NCI-H187 treated with DMSO at 0.1 percent for 48 hours (cell line): ENCODE measurements at regions not wholly inside any gene's neighbourhood (a gene's known extent, or its start where the extent isn't known, plus 50 kb on each side); places are given as distances from the start of the nearest gene placed in this dataset.

Source experiments
- DNase-seq: peaks from one replicate; lab custom pipeline; 2025; lab: John Stamatoyannopoulos, UW

DNA sequence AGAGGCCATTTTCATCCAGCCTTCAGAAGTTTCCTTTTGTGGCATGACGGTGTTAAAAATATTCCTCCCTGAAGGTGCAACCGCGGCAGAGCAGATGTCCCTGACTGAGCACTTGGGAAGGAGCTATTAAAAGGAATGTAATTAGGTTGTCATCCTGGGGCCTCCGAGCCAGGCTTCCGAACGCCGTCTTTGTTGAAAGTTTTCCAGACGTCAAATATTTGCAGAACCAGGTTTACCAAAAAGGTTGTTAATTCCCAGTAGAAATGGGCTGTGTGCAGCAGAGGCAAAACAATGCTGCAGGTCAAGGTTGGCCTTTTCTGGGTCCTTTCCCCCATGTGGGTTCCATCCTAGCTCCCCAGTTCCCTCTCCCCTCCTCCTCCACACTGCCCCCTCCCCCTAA lies 88.8 kb upstream of the CALM2 start:
- no peak for DNase-seq

DNA sequence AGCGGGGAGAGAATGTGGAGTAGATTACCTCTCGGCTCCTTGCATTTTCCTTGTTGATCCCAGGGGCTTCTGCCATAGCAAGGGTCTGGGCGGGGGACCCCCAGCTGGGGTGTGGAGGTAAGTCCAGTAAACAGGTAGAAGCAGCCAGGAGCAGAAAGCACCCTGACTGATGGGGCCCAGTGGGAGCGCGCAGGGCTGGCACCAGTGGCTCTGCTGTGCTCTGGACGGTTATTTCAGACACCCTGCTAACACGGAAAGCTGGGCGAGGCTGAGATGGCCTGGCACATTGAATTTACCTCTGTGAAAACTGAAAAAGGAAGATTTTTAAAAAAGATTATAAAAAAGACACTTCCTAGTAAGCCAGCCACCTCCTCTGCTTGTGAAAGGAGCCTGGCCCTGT lies 88.4 kb upstream of the CALM2 start:
- DNase-seq, result no peak

- no peak for DNase-seq
Observed at GRCh38 chr2:47264143-47264542, 87.8 kb upstream of the CALM2 start.

DNA sequence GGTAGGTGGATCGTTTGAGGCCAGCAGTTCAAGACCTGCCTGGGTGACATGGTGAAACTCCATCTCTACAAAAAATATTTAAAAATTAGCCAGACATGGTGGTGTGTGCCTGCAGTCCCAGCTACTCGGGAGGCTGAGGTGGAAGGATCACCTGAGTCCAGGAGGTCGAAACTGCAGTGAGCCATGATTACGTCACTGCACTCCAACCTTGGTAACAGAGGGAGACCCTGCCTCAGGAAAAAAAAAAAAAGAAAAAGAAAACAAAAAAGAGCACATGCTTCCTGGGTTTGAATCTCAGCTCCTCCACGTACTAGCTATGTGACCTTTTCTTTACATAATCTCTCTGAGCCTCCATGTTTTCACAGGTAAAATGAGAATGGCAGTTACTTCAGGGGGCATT lies 86.3 kb upstream of the CALM2 start:
- no peak for DNase-seq

- DNase-seq, result no peak
Observed at GRCh38 chr2:47260971-47261370, 84.7 kb upstream of the CALM2 start.

- no peak for DNase-seq
Observed at GRCh38 chr2:47259829-47260228, 83.5 kb upstream of the CALM2 start.

DNA sequence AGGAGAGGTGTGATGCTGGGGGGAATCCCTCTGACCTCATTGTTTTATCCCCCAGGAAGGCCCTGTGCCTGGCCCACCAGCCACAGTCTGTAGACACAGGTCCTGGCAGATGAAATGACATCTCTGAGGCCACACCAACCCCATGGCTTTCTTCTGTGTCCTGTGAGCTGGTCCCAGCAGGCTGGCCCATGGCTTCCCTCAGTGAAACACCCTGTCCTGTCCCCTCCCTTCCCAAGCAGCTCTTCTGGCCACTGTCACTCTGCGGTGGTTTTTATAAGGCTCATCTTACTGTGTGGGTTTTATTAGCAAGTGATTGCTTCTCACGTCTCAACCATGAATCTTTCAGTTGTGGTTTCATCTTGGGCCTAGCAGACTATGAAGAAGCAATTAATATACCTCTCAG lies 81.6 kb upstream of the CALM2 start:
- DNase-seq, result no peak

GRCh38 chr2:47256416-47257087 lies 80.2 kb upstream of the CALM2 start:
- DNase-seq, result no peak

DNA sequence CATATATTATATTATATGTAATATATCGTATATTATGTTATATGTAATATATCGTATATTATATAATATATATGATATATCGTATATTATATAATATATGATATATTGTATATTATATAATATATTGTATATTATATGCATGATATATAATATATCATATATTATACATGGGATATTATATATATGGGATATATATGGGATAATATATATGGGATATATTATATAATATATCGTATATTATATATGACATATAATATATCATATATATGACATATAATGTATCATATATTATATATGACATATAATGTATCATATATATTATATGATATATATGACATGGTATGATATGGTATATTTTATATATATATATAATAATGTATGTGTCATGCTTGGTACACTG lies 79.5 kb upstream of the CALM2 start:
- no peak for DNase-seq

GRCh38 chr2:47254464-47254863 lies 78.2 kb upstream of the CALM2 start:
- no peak for DNase-seq

DNA sequence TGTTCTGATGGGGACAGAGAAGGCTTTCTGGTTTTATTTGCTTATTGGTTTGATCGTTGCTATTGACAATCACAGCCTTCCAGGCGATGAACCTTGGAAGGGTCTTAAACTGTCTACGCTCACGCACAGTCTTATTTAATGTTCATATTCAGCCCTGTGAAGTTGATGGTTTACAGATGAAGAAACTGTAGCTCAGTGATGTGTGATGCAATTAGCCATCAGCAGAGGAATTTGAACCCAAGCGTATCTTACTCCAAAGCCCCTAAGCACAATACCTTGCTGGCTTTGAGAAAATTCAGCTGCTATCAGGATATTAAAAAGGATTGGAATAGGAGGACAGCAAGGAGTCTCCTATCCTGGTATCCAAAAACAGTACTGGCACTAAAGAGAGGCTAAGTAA lies 77.1 kb upstream of the CALM2 start:
- DNase-seq, result no peak

- DNase-seq, result no peak
Observed at GRCh38 chr2:47251404-47251675, 75.0 kb upstream of the CALM2 start.

GRCh38 chr2:47250586-47251403 lies 74.5 kb upstream of the CALM2 start:
- peak; percentile 68 for DNase-seq

DNA sequence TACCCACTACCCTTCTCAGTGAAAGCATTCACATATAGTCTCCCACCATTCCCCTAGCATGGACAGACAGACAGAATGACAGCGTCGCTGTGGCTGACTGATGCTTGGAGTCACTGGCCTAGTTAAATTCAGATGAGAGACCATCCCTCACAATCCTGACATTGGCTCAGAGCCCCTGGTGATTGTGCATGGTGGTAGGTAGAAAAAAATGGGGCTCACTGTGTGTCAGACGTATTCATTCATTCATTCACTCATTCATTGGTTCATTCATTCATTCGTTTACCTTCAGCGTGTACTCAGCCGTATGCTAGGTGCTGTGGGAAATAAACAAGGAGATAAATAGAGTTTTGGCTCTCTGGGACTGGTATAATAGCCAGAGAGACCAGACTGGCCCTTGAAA lies 73.6 kb upstream of the CALM2 start:
- DNase-seq, result no peak

DNA sequence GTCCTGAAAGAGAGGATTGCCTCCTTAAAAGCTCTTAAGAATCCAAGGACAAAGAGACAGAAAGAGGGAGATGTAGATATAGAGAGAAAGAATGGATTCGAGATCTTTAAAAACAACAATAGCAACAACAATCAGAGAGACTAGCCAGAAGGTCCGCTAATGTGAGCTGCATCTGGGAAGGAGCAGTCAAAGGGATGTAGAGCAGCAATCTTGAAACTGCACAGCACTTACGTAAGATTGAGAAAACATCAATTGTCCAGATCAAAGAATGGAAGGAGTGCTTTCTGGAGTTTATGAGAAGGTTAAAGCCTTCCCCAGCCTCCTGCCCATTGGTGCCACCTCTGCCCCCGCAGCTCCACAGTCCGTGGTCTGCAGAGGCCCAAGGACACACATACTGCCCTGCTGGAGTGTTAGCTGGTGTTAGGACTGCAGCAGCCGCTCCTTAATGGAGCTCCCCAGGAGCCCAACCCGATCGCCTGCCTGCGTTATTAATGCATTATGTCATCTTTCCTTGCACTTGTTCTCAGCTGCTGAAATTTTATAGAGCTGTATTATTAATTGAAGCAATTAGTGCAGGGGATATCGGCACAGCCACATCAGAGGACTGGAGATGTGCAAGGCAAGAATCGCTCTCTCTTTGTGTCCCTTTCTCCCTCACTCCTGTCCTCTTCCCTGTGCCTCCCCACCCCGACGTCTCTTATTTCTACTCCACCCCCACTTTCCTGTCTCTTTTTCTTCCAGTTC lies 73.0 kb upstream of the CALM2 start:
- no peak for DNase-seq

- DNase-seq, result no peak
Observed at GRCh38 chr2:47243596-47244323, 67.4 kb upstream of the CALM2 start.

- no peak for DNase-seq
Observed at GRCh38 chr2:47241715-47242114, 65.4 kb upstream of the CALM2 start.

GRCh38 chr2:47239119-47239969 lies 63.0 kb upstream of the CALM2 start:
- no peak for DNase-seq

DNA sequence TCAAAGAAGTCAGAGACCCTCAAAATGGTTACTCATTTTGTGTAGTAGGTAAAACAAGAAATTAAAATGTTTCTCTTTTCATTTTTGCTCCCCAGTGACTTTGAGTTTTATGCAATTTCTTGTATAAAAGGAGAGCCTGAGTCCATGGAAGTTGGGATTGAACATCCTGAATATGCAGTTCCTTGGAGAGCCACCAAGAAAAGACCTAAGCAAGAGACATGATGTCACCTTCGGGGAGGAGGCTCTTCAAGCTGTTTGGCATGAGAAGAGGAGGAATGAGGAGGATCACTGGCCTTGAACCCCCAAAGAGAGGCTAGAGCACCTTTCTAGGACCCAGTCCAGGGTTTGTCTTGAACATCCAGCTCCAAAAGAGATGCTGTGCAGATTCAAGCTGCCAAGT lies 62.3 kb upstream of the CALM2 start:
- no peak for DNase-seq

- no peak for DNase-seq
Observed at GRCh38 chr2:47237375-47238334, 61.3 kb upstream of the CALM2 start.
